Activated naive CD8-positive, alpha-beta T cell treated with anti-CD3 and anti-CD28 coated beads, Interleukin-2, amount 50 U/mL, for 24 hours (primary cell): ENCODE measurements at regions not wholly inside any gene's neighbourhood (a gene's known extent, or its start where the extent isn't known, plus 50 kb on each side); places are given as distances from the start of the nearest gene placed in this dataset.

ENCODE experiments used
- ATAC-seq: fragments of 150-1000 bp; cut with Tn5 transposase; one replicate; pipeline ENCODE4 v1.10.0; 2021
- DNase-seq: peaks from one replicate; pipeline ENCODE4 v3.0.0; 2021
- H3K27ac Mint-ChIP-seq: one replicate; pipeline ENCODE4 v1.8.0; 2021; ENCODE audit warnings: mild to moderate bottlenecking, mixed read lengths
- H3K27me3 Mint-ChIP-seq: one replicate; pipeline ENCODE4 v1.8.0; 2021; ENCODE audit warnings: mixed read lengths
- H3K36me3 Mint-ChIP-seq: one replicate; pipeline ENCODE4 v1.8.0; 2021; ENCODE audit warnings: low read depth, mixed read lengths
- H3K4me1 Mint-ChIP-seq: one replicate; pipeline ENCODE4 v1.8.0; 2021; ENCODE audit warnings: mixed read lengths
- H3K4me3 Mint-ChIP-seq: one replicate; pipeline ENCODE4 v1.8.0; 2021; ENCODE audit warnings: mild to moderate bottlenecking, moderate library complexity, mixed read lengths
- H3K9me3 Mint-ChIP-seq: one replicate; pipeline ENCODE4 v1.8.0; 2021; ENCODE audit warnings: mixed read lengths

DNA sequence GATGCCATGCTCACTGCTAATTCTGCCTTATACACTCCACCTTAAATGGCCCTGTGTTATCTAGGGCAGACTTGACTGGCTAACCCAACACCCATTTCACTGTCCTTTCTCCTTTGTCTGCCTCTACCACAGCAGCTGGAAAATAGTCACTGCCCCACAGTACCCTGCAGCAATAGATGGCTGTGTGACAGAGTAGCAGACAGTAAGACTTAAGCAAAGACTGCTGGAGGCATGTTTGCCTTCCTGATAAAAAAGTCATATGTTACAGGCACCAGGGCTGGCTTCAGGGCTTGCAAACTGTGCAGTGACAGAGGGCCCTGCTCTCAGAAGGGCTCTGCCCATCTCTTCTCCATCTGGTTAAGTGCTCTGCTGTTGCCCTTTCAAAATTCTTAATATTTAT lies 332.6 kb upstream of the GHITM start:
- no peak overlapping the region for H3K27ac Mint-ChIP-seq
- H3K9me3 Mint-ChIP-seq: no peaks in the 10 kb centered on the region
- H3K36me3 Mint-ChIP-seq: no peaks in the 10 kb centered on the region
- DNase-seq (no peak), ATAC-seq (no peak)
- H3K4me1 Mint-ChIP-seq: no peaks in the 10 kb centered on the region
- peaks cover 3% of the 10 kb centered on the region for H3K27me3 Mint-ChIP-seq
- H3K4me3 Mint-ChIP-seq: no peak overlapping the region

DNA sequence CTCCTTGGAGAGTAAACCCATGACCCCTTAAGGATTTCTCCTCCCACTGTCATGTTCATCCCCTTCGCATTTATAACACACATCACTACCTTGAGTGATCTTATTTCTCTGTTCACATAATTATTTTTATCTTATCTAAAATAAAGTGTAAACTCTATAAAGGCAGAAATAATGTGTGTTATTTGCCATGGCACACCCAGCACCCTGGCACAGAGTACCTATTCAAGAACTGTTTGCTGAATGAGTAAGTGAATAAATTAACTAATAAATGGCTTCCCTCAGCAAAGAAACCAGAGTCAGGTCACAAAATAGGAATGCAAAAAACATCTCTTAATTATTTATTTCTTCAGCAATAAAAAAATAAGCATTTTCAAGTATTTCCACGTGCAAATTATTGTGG lies 330.3 kb upstream of the GHITM start:
- Mint-ChIP-seq H3K36me3 (no peaks in the 10 kb centered on the region), H3K27ac (no peak overlapping the region), H3K4me1 (no peaks in the 10 kb centered on the region), H3K27me3 (peaks cover 3% of the 10 kb centered on the region), H3K4me3 (no peak overlapping the region), H3K9me3 (no peaks in the 10 kb centered on the region)
- DNase-seq (no peak), ATAC-seq (no peak)

DNA sequence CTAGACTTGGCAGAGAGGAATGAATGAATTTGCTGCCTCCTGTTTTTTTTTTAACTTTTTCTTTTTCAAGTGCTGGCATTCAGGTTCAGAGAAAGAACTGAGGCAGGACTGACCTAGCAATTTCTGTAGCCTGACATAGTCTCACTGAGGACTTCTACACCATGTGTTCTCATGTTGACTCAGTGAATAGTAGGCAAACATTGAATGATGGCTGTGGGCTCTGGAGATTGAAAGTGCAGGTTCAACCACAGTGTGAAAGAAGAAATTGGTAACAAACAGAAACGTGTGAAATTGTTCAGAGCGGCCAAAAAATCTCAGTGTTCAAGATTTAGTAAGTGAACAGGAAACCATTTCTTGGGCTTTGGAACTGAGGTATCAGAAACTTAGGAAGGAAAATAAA lies 322.4 kb upstream of the GHITM start:
- no peak overlapping the region for H3K27ac Mint-ChIP-seq
- H3K4me1 Mint-ChIP-seq: no peaks in the 10 kb centered on the region
- H3K36me3 Mint-ChIP-seq: no peaks in the 10 kb centered on the region
- H3K4me3 Mint-ChIP-seq: no peak overlapping the region
- no peaks in the 10 kb centered on the region for H3K27me3 Mint-ChIP-seq
- no peak for DNase-seq
- ATAC-seq: no peak
- no peaks in the 10 kb centered on the region for H3K9me3 Mint-ChIP-seq

DNA sequence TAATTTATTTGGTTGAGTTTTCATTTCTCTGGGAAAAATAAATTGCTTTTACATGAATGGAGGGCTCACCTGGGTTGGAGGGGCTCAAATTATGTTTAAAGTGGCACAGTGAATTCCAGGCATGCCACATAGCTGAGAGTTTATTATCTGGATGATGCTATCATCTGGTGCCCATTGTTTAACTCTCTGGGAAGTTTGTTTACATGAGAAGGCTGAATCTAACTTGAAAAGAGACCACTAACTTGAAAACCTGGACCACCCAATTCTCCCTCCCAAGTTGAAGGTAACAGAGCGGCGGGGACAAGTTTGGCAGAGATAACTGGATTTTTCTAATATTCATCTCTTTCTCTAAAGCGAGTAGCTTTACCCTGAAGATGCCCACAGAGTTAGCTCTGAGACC lies 321.5 kb upstream of the GHITM start:
- H3K27ac Mint-ChIP-seq: no peak overlapping the region
- no peaks in the 10 kb centered on the region for H3K4me1 Mint-ChIP-seq
- H3K9me3 Mint-ChIP-seq: no peaks in the 10 kb centered on the region
- H3K4me3 Mint-ChIP-seq: no peak overlapping the region
- H3K36me3 Mint-ChIP-seq: no peaks in the 10 kb centered on the region
- H3K27me3 Mint-ChIP-seq: no peaks in the 10 kb centered on the region
- ATAC-seq (no peak), DNase-seq (no peak)

DNA sequence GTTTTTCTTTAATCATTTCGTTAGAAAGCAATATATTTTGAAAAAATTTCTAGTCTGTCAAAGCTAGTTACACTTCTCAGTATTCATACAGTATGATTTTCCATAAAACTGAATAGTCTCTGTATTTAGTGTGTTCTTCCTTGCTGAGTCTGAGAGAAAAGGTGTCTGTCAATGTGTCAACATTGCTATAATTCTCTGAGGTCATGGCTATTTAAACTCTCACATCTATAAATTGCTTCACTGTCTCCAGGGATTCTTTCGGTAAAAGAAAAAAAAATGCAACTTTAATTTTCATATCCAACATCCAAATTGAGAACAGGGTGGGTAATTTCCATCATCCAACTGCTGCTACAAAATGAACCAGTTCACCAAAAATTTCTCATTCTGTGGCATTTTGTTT lies 319.7 kb upstream of the GHITM start:
- ATAC-seq: no peak
- Mint-ChIP-seq H3K9me3 (no peaks in the 10 kb centered on the region), H3K27ac (no peak overlapping the region), H3K4me1 (no peaks in the 10 kb centered on the region), H3K27me3 (no peaks in the 10 kb centered on the region), H3K36me3 (no peaks in the 10 kb centered on the region), H3K4me3 (no peak overlapping the region)
- DNase-seq: no peak

DNA sequence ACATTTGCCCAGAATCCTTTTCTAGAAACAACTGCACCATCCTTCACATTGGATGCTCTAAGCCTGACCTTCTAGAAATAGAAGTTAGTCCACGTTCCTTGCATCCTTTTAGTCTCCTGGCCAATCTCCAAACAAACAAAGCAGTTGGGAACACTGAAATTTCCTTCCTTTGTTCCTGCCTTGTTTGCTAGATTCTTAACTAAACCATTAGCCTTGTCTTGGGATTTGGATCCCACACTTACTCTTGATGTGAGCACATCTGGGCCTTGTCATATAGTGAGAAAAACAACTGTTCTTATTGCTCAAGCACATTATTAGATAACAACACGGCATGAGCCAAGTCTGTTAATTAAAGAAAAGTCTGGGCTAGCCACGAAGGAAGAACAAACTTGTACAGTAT lies 319.3 kb upstream of the GHITM start:
- no peaks in the 10 kb centered on the region for H3K27me3 Mint-ChIP-seq
- H3K27ac Mint-ChIP-seq: no peak overlapping the region
- ATAC-seq (no peak), DNase-seq (no peak)
- H3K9me3 Mint-ChIP-seq: no peaks in the 10 kb centered on the region
- H3K36me3 Mint-ChIP-seq: no peaks in the 10 kb centered on the region
- no peaks in the 10 kb centered on the region for H3K4me1 Mint-ChIP-seq
- H3K4me3 Mint-ChIP-seq: no peak overlapping the region

DNA sequence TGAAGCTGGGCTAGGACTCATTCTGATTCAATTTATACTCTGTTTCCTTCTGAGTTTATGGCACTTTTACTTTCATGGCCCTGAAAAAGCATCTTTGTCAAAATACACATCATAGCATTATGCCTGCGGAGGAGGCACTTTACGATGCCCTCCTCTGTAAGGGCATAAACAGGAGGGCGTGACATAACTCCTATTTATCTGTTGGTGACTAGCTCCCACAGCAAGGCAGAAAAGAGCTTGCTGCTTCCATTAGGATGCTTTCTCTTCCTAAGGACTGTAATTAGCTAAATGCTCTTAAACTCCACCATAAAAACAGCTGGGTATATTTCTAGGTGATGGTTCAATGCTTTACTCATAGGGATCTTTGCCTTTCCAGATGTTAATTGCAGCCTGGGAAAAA lies 315.2 kb upstream of the GHITM start:
- Mint-ChIP-seq H3K36me3 (no peaks in the 10 kb centered on the region), H3K27me3 (no peaks in the 10 kb centered on the region), H3K4me1 (no peaks in the 10 kb centered on the region), H3K9me3 (peaks cover 8% of the 10 kb centered on the region), H3K4me3 (no peak overlapping the region), H3K27ac (no peak overlapping the region)
- DNase-seq (no peak), ATAC-seq (no peak)

DNA sequence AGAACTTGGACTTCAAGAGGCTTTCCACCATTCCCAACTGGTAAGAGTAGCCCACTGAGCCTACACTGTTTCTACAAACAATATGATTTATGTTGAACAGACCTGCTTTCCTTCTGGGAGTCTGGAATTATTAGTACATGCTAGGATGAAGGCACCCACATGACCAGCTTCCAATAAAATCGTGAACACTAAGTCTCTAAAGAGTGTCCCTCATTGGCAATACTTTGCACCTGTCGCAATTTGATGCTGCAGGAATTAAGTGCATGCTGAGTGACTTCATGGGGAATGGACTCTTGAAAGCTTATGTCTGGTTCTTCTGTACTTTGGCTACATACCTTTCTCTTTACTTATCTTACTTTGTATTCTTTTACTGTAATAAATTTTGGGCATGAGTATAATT lies 305.2 kb upstream of the GHITM start:
- Mint-ChIP-seq H3K36me3 (no peaks in the 10 kb centered on the region), H3K27ac (no peak overlapping the region), H3K4me1 (no peaks in the 10 kb centered on the region), H3K4me3 (no peak overlapping the region), H3K9me3 (no peaks in the 10 kb centered on the region), H3K27me3 (no peaks in the 10 kb centered on the region)
- no peak for ATAC-seq
- no peak for DNase-seq

DNA sequence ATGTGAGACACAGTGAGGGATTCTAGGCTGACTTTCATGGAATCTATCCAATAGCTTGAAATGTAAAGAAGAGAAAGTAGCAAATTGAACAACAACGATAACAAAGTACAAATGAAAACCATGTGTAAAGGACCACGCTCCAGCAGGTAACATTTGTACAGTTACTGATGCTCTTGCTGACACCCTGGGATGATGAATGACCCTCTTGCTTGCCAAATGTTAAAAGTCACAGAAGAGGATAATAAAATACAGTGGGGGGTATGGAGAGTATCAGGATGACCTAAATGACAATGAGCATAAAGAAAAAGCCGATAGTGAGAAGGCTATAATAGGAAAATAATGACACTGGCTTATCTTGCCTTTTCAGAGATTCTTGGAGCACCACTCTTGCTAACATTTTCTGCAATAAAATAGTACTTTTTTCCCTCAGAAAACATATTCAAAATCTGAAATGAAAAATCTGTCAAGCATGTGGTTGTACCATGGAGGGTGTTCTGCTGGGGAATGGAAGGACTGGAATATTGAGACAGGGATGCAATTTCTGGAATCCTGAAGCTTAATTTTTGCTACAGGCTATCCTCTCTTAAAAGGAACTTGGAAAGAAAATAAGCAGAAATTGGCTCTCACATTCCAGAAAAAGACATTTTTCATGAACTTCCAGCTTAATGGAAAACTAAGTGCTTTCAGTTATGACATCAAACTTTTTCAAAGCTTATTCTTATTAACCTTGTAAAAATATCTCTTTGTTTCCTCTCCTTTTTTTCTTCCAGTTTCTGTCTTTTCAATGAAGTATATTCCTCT lies 303.2 kb upstream of the GHITM start:
- no peak overlapping the region for H3K27ac Mint-ChIP-seq
- no peaks in the 10 kb centered on the region for H3K4me1 Mint-ChIP-seq
- H3K36me3 Mint-ChIP-seq: no peaks in the 10 kb centered on the region
- H3K4me3 Mint-ChIP-seq: no peak overlapping the region
- DNase-seq (no peak), ATAC-seq (no peak)
- H3K9me3 Mint-ChIP-seq: peaks cover 4% of the 10 kb centered on the region
- no peaks in the 10 kb centered on the region for H3K27me3 Mint-ChIP-seq

DNA sequence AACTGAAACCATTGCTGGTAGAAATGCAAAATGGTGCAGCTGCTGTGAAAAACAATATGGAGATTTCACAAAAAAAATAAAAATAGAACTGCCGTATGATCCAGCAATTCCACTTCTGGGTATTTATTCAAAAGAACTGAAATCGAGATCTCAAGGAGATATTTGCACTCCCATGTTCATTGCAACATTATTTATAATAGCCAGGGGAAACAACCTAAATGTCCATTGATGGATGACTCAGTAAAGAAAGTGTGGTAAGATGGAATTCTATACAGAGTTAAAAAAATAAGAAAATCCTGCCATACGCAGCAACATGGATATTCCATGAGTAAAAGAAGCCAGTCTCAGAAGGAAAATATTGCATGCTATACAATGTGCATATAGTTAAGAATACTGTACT lies 290.6 kb upstream of the GHITM start:
- Mint-ChIP-seq H3K9me3 (no peaks in the 10 kb centered on the region), H3K36me3 (no peaks in the 10 kb centered on the region), H3K4me3 (no peak overlapping the region), H3K27ac (no peak overlapping the region), H3K4me1 (no peaks in the 10 kb centered on the region), H3K27me3 (no peaks in the 10 kb centered on the region)
- ATAC-seq (no peak), DNase-seq (no peak)

DNA sequence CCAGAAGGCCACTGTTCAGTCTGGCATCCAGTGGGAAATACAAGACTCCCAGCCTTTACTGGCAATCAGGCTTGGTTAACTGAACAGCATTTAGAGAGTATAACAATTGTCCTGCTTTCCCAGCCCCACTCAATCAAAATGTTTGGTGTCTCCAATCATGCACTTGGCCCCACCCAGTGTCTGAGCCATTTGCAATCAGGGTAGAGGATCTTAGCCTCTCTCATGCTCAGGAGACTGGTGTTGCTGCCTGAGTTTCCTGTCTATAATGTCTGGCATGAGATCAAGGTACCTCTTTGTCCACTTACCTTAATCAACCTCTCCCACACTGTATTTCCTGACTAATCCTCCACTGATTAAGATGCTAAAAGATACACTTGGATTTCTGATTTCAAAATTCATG lies 290.2 kb upstream of the GHITM start:
- Mint-ChIP-seq H3K9me3 (no peaks in the 10 kb centered on the region), H3K36me3 (no peaks in the 10 kb centered on the region), H3K4me3 (no peak overlapping the region), H3K27me3 (no peaks in the 10 kb centered on the region), H3K27ac (no peak overlapping the region), H3K4me1 (no peaks in the 10 kb centered on the region)
- ATAC-seq: no peak
- DNase-seq: no peak

DNA sequence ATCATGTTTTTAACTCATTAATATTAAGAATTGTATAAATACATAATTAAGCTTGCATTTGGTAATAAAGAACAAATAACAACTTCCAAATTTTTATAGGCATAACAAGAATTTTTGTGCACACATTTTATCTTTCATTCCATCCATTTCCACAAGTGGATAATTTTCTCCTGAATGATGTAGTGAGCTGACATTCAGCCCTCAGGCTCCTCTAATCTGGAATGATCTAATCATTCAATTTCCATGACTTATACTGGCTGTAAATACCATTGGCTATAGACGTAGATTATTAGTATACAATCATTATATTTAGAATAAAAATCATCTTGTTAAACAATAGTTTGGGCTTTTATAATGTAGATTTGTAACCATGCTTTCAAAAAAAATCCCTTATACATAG lies 287.2 kb upstream of the GHITM start:
- Mint-ChIP-seq H3K27me3 (no peaks in the 10 kb centered on the region), H3K9me3 (no peaks in the 10 kb centered on the region), H3K36me3 (no peaks in the 10 kb centered on the region), H3K4me3 (no peak overlapping the region), H3K4me1 (no peaks in the 10 kb centered on the region), H3K27ac (no peak overlapping the region)
- no peak for DNase-seq
- no peak for ATAC-seq

DNA sequence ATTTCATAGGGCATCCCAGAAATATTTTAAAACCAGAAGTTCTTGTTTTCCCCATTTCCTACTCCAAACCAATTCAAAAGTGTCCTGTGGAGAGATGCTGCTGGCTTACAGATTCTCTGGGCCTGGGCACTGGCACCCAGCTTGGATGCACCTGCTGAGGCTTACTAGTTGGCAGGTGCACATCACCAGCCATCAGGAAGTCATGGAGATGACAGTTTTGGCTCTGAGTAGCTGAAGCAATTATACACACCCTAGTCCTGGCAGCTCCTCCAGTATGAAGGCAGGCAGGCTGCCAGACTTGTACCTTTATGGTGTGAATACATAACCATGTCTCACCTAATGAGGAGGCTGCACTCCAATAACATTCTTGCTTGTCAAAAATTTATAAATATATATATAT lies 276.6 kb upstream of the GHITM start:
- peaks cover 2% of the 10 kb centered on the region for H3K27me3 Mint-ChIP-seq
- no peaks in the 10 kb centered on the region for H3K9me3 Mint-ChIP-seq
- no peaks in the 10 kb centered on the region for H3K4me1 Mint-ChIP-seq
- no peak for ATAC-seq
- no peaks in the 10 kb centered on the region for H3K36me3 Mint-ChIP-seq
- no peak overlapping the region for H3K4me3 Mint-ChIP-seq
- no peak overlapping the region for H3K27ac Mint-ChIP-seq
- no peak for DNase-seq

DNA sequence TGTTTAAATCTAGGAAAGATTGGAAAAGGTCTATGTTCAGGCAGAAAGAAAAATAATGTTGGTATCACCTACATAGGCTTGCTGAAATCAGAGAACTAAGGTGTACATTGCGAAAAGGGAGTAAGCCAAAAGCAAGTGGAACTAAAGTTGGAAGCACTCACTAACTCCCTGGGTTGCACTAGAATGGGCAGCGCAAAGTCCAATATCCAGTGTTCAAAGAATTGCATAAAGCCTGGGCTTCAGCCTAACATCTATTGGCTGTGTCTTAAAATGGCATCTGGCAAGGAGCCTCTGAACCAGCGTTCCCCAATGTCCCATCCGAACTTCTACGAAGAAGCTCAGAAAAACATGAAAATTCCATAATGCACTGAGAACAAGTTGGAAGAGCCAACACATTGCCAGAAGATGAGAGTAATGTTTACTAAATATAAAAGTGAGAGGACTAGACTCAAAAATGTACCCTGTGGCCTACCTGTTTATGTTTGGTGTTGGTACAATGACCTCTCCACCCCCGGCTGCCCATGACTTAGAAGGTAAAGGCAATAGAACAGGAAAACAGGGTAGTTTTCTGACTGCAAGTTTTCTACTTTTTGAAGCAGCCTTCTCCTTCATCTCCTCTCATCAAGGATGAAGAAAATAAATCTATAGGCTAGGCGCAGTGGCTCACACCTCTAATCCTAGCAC lies 275.9 kb upstream of the GHITM start:
- DNase-seq (no peak), ATAC-seq (no peak)
- Mint-ChIP-seq H3K4me3 (no peak overlapping the region), H3K9me3 (no peaks in the 10 kb centered on the region), H3K36me3 (no peaks in the 10 kb centered on the region), H3K27me3 (peaks cover 2% of the 10 kb centered on the region), H3K4me1 (no peaks in the 10 kb centered on the region), H3K27ac (no peak overlapping the region)

DNA sequence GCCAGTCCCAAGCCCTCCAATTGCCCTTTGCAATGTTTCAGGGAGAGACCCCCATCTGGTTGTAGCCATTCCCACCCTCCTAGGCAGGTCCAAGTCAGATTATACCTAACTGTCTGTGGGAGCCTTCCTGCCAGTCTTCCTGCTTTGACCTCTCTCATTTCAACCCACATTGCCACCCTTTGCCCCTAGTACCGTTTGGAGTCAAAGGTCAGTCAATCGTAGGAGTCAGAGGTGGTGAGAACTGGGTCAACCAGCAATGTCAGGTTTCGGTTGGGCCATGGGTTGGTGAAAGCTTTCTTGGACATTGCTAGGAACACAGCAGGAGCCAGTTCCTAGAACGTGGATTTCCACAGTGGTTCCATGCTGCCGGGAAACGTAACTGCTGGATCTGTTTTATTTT lies 269.4 kb upstream of the GHITM start:
- ATAC-seq (no peak), DNase-seq (no peak)
- Mint-ChIP-seq H3K4me1 (no peaks in the 10 kb centered on the region), H3K9me3 (no peaks in the 10 kb centered on the region), H3K36me3 (no peaks in the 10 kb centered on the region), H3K4me3 (no peak overlapping the region), H3K27ac (no peak overlapping the region), H3K27me3 (no peaks in the 10 kb centered on the region)
